GM06990 (cell line): ENCODE measurements at regions not wholly inside any gene's neighbourhood (a gene's known extent, or its start where the extent isn't known, plus 50 kb on each side); places are given as distances from the start of the nearest gene placed in this dataset.

Experiments
- DNase-seq: peaks from one replicate; pipeline ENCODE4 v3.0.0-alpha.2; 2011; ENCODE audit not compliant: insufficient read length; ENCODE audit errors: extremely low read depth
- H3K27me3 ChIP-seq: replicated peaks from 2 replicates; pipeline ENCODE4 v1.6.0; 2011; ENCODE audit warnings: low read length; ENCODE audit not compliant: control insufficient read depth, insufficient read depth
- H3K36me3 ChIP-seq: 2 replicates; pipeline ENCODE4 v1.5.1; 2011; ENCODE audit warnings: low read length; ENCODE audit not compliant: control insufficient read depth, insufficient read depth
- H3K4me3 ChIP-seq: replicated peaks from 2 replicates; pipeline ENCODE4 v1.5.1; 2011; ENCODE audit warnings: low read depth, mild to moderate bottlenecking, control low read depth, low read length
- TF ChIP-seq, protein P1 (sequence below): IDR thresholded peaks from 2 replicates; pipeline ENCODE4 v1.5.1; 2011; ENCODE audit warnings: low read length, control low read depth, mild to moderate bottlenecking, inconsistent platforms; ENCODE audit not compliant: insufficient read depth, poor library complexity, severe bottlenecking

DNA sequence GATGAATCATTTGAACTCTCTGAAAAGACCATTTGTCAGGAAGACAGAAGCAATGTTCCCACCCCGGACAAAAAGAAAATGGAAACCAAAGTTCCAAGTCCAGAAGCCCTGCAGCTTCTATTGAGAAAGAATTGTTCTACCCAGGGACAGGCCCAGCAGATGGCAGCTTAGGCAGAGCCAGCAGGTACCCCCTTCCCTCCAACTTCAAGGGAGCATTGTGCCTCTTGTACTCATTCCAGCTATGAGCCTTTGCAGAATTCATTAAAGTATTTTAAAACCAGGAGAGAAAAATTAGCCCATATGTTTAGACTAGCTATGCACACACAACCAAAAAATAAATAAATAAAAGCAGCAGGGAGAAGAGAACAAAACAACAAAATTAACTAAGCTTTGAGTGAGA, 85.2 kb upstream of the KCND3 start:
- no peaks in the 10 kb centered on the region for H3K36me3 ChIP-seq
- H3K4me3 ChIP-seq: no peak overlapping the region
- DNase-seq: no peak
- no peaks in the 10 kb centered on the region for H3K27me3 ChIP-seq
- TF ChIP-seq, protein P1, sequence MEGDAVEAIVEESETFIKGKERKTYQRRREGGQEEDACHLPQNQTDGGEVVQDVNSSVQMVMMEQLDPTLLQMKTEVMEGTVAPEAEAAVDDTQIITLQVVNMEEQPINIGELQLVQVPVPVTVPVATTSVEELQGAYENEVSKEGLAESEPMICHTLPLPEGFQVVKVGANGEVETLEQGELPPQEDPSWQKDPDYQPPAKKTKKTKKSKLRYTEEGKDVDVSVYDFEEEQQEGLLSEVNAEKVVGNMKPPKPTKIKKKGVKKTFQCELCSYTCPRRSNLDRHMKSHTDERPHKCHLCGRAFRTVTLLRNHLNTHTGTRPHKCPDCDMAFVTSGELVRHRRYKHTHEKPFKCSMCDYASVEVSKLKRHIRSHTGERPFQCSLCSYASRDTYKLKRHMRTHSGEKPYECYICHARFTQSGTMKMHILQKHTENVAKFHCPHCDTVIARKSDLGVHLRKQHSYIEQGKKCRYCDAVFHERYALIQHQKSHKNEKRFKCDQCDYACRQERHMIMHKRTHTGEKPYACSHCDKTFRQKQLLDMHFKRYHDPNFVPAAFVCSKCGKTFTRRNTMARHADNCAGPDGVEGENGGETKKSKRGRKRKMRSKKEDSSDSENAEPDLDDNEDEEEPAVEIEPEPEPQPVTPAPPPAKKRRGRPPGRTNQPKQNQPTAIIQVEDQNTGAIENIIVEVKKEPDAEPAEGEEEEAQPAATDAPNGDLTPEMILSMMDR: no peak

DNA sequence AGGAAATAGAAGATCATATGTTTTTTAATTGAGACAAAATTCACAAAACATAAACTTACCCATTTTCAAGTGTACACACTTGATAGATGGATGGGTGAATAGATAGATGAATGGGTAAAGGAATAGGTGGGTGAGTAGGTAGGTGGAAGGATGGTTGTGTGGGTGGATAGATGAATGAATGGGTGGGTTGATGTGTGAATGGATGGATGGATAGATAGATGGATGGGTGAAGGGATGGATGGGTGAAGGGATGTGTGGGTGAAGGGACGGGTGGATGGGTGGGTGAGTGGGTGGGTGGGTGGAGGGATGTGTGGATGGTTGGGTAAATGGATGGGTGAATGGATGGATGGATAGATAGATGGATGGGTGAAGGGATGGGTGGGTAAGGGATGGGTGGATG, 86.1 kb upstream of the KCND3 start:
- TF ChIP-seq, protein P1: no peak
- no peaks in the 10 kb centered on the region for H3K27me3 ChIP-seq
- DNase-seq: no peak

DNA sequence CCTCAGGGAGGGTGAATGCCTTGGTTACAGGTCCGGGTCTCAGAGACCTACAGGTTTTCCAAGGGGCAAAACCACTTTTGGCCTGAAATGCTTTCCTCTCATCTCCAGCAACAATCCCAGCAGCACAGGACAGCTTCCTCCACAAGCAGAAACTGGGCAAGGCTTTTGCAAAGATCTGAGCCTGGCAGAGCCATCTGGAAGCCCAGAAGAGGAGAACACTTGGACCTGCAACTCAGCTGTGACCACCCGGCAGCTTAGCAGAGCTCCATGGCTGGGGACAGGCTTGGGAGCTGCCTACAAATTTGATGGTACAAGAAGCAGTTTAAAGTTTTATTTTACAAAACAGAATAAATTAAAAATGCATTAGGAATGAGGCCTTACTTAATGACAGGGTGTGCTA, 90.0 kb upstream of the KCND3 start:
- DNase-seq: no peak
- TF ChIP-seq, protein P1: no peak
- H3K27me3 ChIP-seq: no peaks in the 10 kb centered on the region
- no peaks in the 10 kb centered on the region for H3K36me3 ChIP-seq
- no peak overlapping the region for H3K4me3 ChIP-seq

More for the DNA sequence above, 86.1 kb upstream of the KCND3 start:
- Histone ChIP-seq H3K36me3 (no peaks in the 10 kb centered on the region), H3K4me3 (no peak overlapping the region)

DNA sequence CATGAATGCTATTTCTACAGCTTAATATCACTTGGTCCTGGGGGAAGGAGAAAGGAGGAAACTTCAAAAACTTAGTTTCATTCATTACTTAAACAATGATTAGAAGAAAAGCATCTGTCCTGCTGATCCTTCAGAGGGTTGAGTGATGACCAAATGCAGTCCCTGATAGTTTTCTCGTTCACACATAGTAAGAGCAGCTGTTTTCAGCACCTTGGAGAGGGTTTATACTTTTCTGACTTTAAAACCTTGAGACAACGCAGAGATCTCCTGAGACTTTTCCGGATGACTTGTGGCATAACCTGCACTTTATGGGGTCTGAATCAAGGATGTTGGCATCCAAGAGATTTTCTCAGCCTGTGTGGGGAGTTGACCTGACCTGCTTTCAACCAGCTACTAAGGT, 94.0 kb upstream of the KCND3 start:
- TF ChIP-seq, protein P1: no peak
- no peak for DNase-seq
- Histone ChIP-seq H3K27me3 (no peaks in the 10 kb centered on the region), H3K4me3 (no peak overlapping the region), H3K36me3 (no peaks in the 10 kb centered on the region)

DNA sequence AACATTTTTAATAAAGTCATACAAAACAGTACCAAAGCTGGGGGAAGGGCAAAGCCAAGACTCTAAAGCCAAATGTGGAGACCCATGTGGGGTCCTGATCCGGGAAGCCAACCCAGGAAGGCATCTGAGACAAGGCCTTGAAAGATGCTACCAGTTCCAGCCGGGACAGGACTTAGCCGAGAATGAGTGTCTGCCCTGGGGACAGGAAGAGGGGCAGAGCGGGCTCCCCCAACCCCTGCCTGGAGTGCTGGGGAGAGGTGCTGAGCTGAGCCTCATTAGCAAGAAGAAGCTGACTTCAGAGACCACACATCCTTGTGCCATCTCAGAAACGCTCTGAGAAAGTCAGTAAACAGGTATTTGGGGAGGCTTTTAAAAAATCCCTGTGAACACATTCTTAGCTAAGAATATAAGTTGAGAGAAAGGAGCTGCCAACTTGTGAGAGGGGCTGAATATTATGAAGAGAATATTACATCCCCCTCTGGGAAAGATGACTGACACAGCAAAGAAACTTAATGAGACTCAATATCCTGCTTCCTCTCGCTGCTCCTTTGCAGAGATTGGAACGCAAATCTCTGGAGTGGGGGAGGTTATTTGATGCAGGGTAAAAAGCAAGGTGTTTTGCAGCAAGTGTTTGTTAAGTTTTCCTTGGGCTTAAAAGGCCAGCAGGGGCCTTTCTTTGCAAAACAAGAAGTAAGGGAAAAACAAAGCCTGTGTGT, 103.3 kb upstream of the KCND3 start:
- DNase-seq: no peak
- no peaks in the 10 kb centered on the region; the same call in 1 of the 2 replicates for H3K27me3 ChIP-seq
- no peak overlapping the region for H3K4me3 ChIP-seq
- H3K36me3 ChIP-seq: no peaks in the 10 kb centered on the region
- TF ChIP-seq, protein P1: no peak

DNA sequence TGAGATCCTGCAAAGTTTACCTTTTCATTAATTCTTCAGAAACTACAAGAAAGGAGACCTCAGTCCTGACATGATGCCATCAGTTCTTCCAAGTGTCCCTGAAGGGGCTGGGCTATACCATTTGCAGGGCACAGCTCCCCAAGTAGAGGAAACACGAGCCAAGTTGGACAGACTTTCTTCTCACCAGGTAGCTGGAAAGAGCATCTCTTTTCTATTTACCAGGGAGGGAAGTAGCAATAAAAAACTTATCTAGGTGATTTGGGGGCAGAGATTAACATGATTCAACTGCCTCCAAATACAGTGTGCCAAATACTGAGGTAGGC, 103.9 kb upstream of the KCND3 start:
- no peak for DNase-seq
- TF ChIP-seq, protein P1: no peak
- H3K27me3 ChIP-seq: no peaks in the 10 kb centered on the region; the same call in 1 of the 2 replicates
- no peaks in the 10 kb centered on the region for H3K36me3 ChIP-seq
- H3K4me3 ChIP-seq: no peak overlapping the region
